ENCODE measurements at regions not wholly inside any gene's neighbourhood (a gene's known extent, or its start where the extent isn't known, plus 50 kb on each side); places are given as distances from the start of the nearest gene placed in this dataset.

GRCh38 chr1:207965392-207966387, 54.8 kb upstream of the CD34 start:
- TF ChIP-seq CTCF (IDR thresholded peaks at IDR 0.05) = no peak

- TF ChIP-seq CTCF (IDR thresholded peaks at IDR 0.05) = no peak
Measured at GRCh38 chr1:207964195-207964966, 53.5 kb upstream of the CD34 start.

- peak; percentile 100 for TF ChIP-seq CTCF (IDR thresholded peaks at IDR 0.05)
Measured at GRCh38 chr1:207963427-207964194, 52.7 kb upstream of the CD34 start.

- TF ChIP-seq CTCF (IDR thresholded peaks at IDR 0.05) = no peak
Measured at GRCh38 chr1:207962716-207963426, 51.9 kb upstream of the CD34 start.
